ENCODE measurements at regions not wholly inside any gene's neighbourhood (a gene's known extent, or its start where the extent isn't known, plus 50 kb on each side); places are given as distances from the start of the nearest gene placed in this dataset.

DNA sequence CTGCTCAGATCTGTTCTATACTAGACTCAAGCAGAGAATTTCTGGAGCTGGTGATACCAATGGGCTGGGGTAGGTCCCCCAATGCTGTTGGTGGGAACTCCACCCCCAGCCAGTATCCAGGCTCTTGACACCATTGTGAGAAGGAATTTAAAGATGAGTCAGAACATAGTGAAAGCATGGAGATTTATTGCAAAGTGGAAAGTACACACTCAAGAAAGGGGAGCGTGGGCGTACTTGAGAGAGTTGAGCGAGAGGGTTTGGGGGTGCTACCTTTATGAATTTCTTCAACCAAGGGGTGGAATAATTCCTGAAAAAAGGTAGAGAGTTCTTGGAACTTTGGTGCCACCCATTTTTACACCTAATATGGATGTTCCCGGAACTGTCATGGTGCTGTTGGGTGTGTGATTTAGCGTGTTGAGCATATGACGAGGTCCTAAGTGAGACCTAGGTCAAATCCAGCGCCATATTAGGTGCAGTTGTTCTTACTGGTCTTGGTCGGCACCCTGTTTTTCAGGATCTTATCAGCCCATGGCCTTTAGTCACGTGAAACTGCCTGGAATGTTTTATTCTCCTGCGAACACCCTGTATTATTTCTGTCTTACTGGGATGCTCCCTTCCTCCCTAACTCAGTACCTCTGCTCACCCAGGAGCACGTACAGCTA, 122.0 kb upstream of the AHR start:
- DNase-seq (ENCODE audit: low read depth): no peak

DNA sequence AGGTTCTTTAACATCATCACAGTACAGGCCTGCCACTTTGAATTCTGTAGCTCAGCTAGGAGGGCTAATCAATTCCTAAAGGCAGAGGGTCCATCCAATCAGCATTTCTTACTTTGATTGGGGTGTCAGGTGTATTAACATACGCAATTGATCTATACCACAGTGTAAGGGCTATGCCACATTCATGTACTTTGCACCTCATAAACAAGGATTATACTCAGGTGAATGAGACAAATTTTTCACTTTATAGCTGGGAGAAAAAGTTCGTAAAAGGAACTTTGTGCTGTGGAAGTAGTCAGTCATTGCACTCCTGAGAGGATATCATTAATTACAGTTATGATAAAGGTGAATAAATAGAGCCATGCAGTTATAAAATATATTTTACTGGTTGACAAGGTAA, 119.9 kb upstream of the AHR start:
- DNase-seq (ENCODE audit: low read depth): no peak

DNA sequence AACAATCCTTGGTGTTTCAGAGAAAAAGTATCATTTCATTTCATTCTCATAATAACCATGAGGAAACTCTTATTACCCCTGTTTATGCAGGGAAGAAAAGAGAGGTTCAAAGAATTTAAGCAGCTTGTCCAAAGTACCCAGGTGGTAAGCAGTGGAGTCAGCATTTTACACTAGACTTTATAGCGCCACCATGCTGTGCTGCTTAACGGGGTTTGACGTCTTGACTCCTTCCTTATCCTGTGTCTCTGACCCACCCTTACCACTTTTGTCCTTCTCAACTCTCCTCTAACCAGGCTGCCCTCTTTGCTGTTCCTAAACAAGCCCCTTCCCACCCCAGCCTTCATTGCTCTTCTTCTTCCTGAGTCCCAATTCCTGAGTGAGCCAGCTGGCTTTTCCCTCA, 117.0 kb upstream of the AHR start:
- DNase-seq (ENCODE audit: low read depth): no peak

DNA sequence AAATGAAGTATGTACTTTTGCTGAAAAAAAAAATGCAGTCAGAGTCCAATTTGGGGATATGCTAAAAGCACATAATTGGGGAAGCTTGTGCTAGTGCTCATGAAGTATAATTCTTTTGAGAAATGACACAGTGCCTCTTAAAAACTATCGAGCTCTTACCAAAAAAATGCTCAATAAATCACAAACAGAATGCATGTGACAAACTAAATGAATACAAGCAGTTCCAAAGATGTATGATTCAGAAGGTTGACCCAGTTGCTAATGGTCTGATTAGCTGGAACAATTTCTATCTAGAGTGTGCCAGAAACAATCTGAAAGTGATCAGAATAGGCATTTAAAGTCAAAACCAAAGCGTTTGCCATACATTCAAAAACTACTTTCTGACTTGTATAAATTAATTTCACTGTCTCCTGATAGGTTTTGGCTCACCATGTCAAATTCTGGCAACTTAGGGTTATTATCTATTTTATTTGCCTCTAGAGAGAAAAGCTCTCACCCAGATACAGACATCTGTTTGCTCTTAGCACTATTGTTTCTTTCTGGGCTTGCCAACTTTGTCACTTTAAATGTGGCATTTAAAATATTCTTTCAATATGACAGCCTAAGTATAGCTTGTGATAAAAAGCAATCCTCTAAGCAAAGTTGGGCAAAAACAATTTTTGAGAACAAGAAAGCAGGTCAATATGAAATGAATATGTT, 114.7 kb upstream of the AHR start:
- no peak for DNase-seq (ENCODE audit: low read depth)

DNA sequence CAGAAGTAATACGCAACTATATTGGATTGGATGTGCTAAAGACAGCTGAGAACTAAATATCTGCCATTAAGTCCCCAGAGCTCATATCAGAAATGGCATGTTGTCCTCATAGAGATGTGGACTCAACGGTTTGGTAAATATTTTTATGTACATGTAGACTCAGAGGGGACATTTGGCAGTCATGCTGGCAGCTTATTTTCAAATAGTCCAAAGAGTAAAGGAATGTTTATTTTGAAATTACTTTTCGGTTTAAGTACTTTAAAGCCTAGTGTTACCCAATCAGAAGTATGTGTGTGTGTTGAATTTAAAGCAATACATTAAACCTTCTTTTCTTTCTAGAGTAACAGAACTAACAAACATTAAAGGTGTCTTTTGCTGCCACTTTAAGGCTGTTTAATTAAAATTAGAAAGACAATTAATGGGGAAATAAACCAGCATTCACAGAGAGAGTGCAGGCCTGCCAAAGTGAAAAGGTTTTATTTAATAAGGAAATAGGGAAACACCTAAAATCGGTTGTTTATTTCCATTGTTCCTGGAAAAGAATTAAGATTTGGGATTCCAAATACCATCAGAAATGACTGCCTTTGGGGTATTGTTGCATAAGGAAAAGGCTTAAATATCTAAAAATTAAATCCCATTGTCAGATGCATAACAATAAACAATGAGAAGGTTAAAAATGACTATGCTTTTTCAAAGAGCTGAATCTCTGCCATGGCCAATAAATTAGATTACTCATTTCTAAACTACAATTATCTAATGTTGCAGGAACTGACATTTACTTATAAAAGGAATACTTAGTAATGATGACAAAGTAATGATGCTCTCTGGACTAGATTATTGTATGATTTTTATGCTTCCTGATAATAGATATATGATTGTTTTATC, 113.4 kb upstream of the AHR start:
- DNase-seq (ENCODE audit: low read depth): peak; percentile 64

DNA sequence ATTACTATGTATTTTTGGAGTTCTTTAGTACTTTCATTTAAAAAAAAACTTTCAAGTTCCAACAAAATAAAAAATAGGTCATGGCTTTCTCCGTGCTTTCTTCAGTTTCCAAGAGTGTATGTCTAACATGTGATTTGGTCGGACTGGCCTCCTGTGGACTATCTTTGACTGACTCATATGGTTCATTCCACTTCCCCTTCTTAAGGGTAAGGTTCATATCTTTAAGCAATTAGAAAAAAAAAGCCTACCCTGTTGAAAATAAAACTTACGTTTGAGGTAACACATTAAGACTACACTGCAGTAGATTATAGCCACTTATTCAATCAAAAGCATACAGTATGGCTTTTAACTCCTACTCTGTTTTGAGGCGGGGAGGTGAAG, 112.8 kb upstream of the AHR start:
- DNase-seq (ENCODE audit: low read depth): peak; percentile 78

DNA sequence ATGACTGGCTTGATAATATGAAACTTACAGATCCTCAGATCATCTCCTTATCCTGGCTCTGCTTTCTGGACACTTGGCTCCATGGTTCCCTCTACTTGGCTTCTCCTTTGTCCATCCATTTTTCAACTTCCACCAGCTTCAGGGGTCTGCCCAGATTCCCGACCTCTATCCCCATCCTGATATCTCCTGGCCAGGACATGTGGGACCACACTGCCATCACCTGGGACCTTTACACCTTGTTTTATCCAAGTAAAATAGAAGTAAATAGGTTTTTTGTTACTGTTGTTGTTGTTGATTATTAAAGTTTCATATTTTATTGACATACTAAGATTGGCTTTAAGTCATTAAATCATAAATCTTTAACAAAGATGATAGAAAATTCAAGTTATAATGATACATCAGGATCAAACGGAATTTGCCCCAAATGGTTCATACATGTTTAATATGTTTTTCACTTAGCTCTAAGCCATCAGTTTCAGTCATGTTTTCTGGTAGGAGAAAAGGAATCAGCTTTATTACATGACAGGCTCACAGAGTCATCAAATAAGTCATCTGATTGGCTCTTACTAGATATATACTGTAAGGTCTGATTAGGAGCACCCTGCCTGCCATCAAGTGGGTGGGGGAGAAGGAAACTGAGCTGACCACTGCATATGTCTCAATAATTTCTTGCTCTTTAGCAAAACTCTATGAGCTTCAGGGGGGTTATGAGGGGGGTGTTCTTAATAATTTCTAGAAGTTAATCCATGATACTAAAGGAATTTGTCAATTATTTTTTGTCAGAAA, 111.5 kb upstream of the AHR start:
- DNase-seq (ENCODE audit: low read depth): no peak

DNA sequence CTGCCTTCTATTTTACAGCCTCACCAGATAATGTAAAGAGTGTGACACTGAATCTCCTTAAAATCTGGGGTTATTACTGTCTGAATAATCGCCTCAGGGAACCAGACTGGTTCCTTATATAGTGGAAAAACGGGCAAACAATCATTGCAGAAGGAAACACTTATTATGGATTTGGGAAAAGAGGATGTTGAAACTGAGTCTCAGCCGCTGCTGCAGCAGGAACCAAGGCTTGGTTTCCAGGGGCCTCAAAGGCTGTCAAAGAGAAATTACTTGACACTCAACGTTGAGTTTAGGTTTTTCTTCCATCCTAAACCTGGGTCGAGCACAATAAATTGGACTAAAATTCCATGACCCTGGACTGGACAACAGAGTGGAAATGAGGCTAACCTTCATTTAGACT, 103.8 kb upstream of the AHR start:
- no peak for DNase-seq (ENCODE audit: low read depth)

DNA sequence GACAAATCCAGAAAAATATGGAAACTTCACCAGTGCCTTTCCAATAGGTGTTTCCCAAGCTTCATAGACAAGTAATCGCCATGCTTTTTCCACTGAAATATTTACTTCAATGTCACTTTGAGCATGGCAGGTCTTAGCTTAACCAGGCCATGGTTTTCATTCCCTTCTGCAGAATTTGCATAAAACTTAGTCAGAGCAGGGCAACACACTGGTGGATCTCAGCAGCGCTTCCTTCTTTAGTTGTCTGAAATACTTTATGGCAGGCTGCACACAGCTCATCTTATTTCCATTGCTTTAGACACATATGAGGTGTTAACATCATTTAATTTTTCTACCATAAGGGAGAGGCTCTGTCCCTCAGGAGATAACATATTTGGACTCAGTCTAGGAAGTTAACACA, 102.9 kb upstream of the AHR start:
- no peak for DNase-seq (ENCODE audit: low read depth)

DNA sequence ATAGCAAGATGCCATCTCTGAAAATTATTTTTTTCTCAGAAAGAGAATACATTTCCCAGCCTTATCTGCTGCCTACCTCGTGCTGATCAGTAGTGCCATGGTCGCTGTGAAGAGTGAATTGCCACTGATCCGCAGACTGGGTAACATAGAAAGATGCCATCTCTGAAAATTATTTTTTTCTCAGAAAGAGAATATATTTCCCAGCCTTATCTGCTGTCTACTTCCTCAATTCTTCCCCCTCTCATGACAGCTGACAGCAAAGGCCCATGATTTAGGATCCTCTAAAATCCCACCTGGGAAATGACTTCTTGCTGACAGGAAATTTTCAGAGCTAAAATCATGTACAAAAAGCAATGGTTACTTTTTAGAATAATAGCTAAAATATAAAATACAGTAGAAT, 92.5 kb upstream of the AHR start:
- DNase-seq (ENCODE audit: low read depth): no peak

DNA sequence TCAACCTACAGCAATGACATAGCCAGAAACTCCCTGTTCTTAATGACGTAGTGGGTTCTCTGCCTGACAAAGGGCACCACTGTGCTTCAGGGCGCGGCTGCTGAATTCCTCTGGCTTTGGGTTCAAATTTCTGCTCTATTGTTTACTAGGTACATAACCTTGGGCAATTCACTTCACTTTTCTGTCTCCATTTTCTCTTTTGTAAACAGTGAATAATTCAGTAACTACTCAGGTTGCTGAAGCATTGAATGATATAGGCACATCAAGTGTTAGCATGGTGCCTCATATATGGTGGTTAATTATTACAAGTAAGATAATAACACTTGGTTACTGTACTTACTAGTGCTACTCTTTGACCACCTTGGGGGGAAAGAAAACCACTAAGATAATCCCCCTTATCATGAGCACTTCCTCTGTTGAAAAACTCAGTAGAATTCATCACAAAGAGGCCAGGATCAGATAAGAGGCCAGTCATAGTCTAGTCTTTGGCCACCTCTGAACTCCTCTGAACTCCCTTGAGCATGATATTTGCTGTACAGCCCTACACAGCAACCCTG, 92.0 kb upstream of the AHR start:
- DNase-seq (ENCODE audit: low read depth): no peak

DNA sequence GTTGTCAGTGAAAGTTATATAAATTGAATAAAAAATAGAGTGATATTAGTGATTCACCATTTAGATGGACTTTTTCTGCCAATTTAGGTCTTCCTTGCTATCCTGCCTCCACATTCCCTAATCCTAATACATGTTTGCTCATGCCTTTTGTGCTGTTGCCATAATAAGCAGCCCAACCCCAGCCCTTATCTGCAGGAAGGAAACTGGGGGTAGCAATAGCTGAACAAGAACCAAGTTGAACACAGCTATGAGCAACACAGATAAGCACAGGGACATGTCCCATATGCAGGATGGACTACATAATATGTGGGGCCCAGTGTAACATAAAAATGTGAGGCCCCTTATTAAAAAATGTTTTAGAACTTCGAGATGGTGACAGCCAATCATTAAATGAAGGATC, 91.2 kb upstream of the AHR start:
- DNase-seq (ENCODE audit: low read depth): no peak

DNA sequence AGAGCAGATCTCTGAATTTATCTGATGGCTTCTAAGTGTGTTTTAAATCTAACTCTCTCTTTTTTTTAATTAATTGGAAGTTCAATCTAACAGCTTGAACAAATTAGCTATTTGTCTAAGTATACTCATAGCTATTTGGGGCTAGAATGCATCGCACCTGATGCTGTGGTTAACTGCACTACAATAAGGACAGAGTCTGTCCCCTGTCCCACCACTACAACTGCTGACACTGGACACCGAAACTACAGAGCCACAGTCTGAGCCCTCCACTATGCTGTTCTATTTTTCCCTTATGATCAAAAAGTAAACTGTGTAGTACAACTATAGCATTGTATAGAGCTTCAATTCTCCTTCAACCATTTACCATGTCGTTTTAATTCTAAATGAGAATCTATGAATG, 89.4 kb upstream of the AHR start:
- DNase-seq (ENCODE audit: low read depth): no peak

DNA sequence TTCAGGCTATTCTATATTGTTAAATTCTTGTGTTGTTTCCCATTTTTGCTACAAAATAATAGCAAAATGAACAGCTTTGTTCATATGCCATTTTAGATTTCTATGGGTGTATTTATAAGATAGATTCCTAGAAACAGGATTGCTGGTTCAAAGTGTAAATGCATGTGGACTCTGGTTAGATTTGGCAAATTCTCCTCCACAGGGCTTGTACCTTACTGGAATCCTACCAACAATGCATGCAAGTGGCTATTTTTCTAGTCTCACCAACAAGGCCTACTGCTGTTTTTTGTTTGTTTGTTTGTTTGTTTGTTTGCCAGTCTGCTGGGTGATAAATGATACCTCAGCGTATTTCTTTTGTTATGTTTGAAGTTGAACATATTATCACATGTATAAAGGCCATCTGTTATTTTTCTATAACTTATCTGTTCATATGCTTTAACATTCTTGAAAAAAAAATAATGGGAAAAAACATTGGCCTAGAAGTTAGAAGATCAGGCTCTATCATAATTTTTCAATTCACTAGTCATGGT, 87.1 kb upstream of the AHR start:
- no peak for DNase-seq (ENCODE audit: low read depth)

DNA sequence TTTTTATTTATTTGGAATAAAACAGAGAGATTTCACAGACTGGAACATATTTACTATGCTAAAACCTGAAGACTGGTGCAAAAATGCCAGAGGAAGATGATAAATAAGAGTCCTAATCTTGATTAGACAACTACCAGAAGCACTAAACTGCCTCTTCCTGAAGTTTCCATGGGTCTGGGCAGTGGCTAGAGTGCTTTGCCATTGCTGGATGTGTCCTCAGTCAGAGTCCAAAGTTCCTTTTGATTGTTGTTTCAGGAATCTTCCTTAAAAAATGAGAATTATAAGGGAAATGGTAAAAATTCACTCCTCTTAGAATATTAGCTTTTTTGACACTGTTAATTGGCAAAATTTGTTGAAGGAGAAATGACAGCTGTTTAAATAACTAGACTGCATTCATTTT, 86.3 kb upstream of the AHR start:
- DNase-seq (ENCODE audit: low read depth): no peak

DNA sequence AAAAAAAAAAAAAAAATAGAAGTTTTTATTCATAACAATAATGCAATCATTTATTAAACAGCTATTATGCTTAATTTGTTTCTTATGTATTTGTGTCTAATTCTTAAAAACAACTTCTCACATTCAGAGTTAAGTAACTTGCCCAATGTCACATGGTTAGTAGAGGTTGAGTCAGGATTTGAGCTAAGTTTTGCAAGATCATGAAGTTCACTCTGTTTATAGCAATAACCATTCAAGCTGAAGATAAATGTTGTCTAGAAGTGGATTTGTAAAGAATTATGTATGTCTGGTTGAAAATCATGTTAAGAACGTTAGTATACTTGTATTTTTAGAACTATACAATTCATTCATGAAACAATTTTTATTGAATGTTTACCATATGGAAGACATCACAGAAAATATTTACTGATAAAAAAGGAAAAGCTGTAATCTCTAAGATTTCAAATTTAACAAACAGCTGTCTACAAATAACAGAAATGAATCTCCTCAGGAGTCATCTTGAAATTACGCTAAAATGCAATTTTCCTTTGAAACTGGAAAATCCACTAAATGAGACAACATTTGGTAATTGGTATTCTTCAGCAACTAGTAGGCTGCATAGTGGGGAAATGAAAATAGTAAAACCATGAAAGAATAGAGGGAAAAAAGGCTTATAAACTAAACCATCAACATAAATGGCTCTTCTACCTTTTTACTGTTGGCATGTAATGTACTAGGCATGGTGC, 70.5 kb upstream of the AHR start:
- no peak for DNase-seq (ENCODE audit: low read depth)

DNA sequence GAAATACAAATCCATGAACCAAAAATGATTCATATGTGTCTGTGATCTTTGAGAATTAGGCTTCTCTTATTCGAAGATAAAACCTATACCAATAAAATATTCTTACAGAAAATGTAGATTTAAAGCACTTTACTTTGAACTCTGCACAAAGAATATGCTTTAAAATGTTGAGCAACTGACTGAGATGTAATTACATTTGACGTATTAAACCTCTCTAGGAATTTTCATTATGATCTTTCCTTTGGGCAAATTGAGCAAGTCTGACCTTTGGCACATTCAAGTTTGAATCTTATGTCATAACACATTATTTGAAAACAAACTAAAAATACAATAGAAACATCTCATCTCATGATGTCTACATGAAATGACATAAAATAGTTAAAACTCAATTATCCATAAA, 69.2 kb upstream of the AHR start:
- no peak for DNase-seq (ENCODE audit: low read depth)

DNA sequence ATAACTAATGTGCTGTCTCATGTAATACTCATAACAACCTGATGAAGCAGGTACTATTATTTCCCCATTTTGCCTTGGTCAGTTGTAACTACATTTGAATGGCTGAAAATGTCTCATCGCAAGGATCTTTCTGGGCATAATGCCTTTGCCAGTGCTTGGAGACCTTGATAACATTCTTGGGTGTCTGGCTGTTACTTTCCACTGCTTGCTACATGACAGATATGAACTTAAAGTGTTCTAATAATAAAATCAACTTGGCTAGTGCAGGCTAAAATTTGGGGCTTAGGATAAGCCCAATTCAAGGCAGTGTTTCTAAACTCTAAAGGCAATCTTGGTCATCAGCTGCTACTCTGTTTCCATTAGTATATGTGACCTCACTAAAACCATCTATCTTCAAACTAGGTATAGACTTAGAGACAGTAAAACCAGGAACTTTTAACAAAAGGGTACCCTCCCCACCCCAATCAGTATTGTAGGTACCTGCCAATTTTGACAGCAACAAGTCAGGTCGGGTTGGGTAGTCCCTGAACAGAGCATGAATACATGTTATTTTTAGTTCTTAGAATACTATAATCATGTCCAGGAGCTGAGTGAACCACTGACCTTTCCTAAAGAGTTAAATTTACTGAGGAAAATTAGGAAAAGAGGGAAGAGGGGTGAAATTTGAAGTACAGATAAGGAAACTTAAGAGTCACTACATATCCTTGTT, 68.2 kb upstream of the AHR start:
- DNase-seq (ENCODE audit: low read depth): no peak

DNA sequence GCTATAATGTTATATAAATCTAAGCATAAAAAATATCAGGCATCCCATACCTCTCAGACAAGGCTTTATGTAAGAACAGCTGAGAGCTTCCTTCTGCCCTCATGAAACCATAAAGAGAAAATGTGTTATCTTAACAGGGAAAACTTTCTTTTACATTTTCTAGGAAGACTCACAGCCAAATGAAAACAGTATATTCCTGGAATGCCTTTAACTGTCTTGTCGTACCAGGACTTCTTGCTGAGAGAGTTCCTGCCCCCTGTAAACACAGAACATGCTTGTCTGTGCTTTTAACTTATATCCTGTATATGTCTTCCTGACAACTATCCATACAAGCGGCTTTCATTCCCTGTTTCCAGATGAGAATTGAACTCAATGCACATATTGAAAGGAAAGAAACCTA, 64.8 kb upstream of the AHR start:
- no peak for DNase-seq (ENCODE audit: low read depth)

DNA sequence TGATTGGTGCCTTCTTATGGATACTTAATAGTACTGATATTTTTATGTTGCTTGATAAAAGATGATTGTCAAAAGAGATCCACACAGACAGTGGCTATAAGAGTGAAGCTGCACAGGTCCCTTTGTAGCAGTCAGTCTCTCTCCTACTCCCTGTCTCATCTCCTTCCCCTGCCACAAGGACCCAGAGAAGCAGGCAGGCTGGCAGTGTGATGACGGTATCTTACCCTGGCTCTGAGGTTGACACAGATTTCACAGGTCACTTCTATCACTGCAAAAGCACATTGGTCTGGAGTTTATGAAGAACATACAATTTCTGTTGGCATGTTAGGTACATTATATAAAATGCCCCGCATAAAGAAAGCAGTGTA, 64.4 kb upstream of the AHR start:
- DNase-seq (ENCODE audit: low read depth): peak; percentile 47
